Keratinocyte (primary cell): ENCODE measurements at regions not wholly inside any gene's neighbourhood (a gene's known extent, or its start where the extent isn't known, plus 50 kb on each side); places are given as distances from the start of the nearest gene placed in this dataset.

Source experiments
- DNase-seq: peaks from one replicate; pipeline ENCODE4 v3.0.0-alpha.2; 2011; ENCODE audit warnings: low read depth, missing footprints, low spot score
- FAIRE-seq: peaks from 2 replicates; lab custom pipeline; 2011; peaks lifted over from hg19 to GRCh38; lab: Jason Lieb, UNC
- H2AFZ ChIP-seq: 2 replicates; pipeline ENCODE4 v1.6.0; 2012; ENCODE audit warnings: low read length, control low read depth, inconsistent platforms; ENCODE audit not compliant: control insufficient read depth
- H3K27ac ChIP-seq: 2 replicates; pipeline ENCODE4 v1.5.1; 2011; ENCODE audit warnings: low read length; ENCODE audit not compliant: control insufficient read depth, insufficient read depth
- H3K27me3 ChIP-seq: 3 replicates; pipeline ENCODE4 v1.6.0; 2011; ENCODE audit warnings: low read length; ENCODE audit not compliant: control insufficient read depth, insufficient read depth; ENCODE audit errors: extremely low read depth
- H3K36me3 ChIP-seq, 2 experiments: 2 replicates in 1 of 2; 3 replicates in 1 of 2; pipeline ENCODE4 v1.5.1; 2011; ENCODE audit warnings: low read length in 2 of 2, mild to moderate bottlenecking in 1 of 2; ENCODE audit not compliant: control insufficient read depth in 2 of 2, insufficient read depth in 2 of 2; ENCODE audit errors: extremely low read depth in 1 of 2
- H3K4me1 ChIP-seq: 3 replicates; pipeline ENCODE4 v1.5.1; 2011; ENCODE audit warnings: low read length; ENCODE audit not compliant: control insufficient read depth, insufficient read depth; ENCODE audit errors: extremely low read depth
- H3K4me2 ChIP-seq: 3 replicates; pipeline ENCODE4 v1.6.0; 2011; ENCODE audit warnings: low read depth, low read length; ENCODE audit not compliant: control insufficient read depth, insufficient read depth; ENCODE audit errors: extremely low read depth
- H3K4me3 ChIP-seq, 3 experiments: fragments of 200-600 bp in 1 of 3; sonication (generic) in 1 of 3; 2 replicates in 2 of 3; 3 replicates in 1 of 3; pipeline ENCODE4 v1.5.1; 2011 to 2016; ENCODE audit warnings: low read length in 3 of 3, mild to moderate bottlenecking in 3 of 3, control low read depth in 2 of 3, inconsistent platforms in 1 of 3, low read depth in 1 of 3, mixed read lengths in 1 of 3, mixed run types in 1 of 3, moderate library complexity in 1 of 3; ENCODE audit not compliant: control insufficient read depth in 2 of 3, insufficient read depth in 2 of 3; ENCODE audit errors: extremely low read depth in 1 of 3
- H3K79me2 ChIP-seq: 2 replicates; pipeline ENCODE4 v1.6.0; 2012; ENCODE audit warnings: low read length; ENCODE audit not compliant: control insufficient read depth, insufficient read depth
- H3K9ac ChIP-seq: 3 replicates; pipeline ENCODE4 v1.6.0; 2011; ENCODE audit warnings: low read length; ENCODE audit not compliant: control insufficient read depth, insufficient read depth; ENCODE audit errors: extremely low read depth
- H3K9me1 ChIP-seq: 3 replicates; pipeline ENCODE4 v1.6.0; 2011; ENCODE audit warnings: low read length; ENCODE audit not compliant: control insufficient read depth, insufficient read depth; ENCODE audit errors: extremely low read depth
- H3K9me3 ChIP-seq: 2 replicates; pipeline ENCODE4 v1.5.1; 2012; ENCODE audit warnings: low read depth, low read length; ENCODE audit not compliant: control insufficient read depth
- H4K20me1 ChIP-seq: 3 replicates; pipeline ENCODE4 v1.6.0; 2011; ENCODE audit warnings: low read length; ENCODE audit not compliant: control insufficient read depth, insufficient read depth; ENCODE audit errors: extremely low read depth
- CTCF ChIP-seq, 3 experiments: IDR thresholded peaks in 1 of 3; conservative IDR thresholded peaks in 1 of 3; optimal IDR thresholded peaks in 1 of 3; 2 replicates in 2 of 3; 3 replicates in 1 of 3; pipeline versions ENCODE3 to v1.5.1; 2011; ENCODE audit warnings: low read length in 3 of 3, mild to moderate bottlenecking in 3 of 3, moderate library complexity in 2 of 3, control low read depth in 1 of 3, inconsistent platforms in 1 of 3; ENCODE audit not compliant: insufficient read depth in 2 of 3; ENCODE audit errors: extremely low read depth in 1 of 3
- EZH2 ChIP-seq: IDR thresholded peaks from one replicate; pipeline ENCODE4 v1.6.1; 2012; ENCODE audit warnings: inconsistent platforms, mild to moderate bottlenecking, low read length, moderate library complexity
- dilution Hi-C: fragments of 300-500 bp; cut with MboI; formaldehyde crosslinking; loops from one replicate; pipeline ENCODE4 v1.7.0; 2020; ENCODE audit warnings: low sequenced_read_pairs; ENCODE audit not compliant: extremely low pct_ligation_motif_present

- H3K9me1 ChIP-seq, result no peaks in the 10 kb centered on the region
Observed at GRCh38 chr6:78594668-78595066, 272.7 kb upstream of the IRAK1BP1 start.

GRCh38 chr6:78597966-78598365 lies 269.4 kb upstream of the IRAK1BP1 start:
- peak overlapping the region; percentile 11 for H3K4me2 ChIP-seq

More at GRCh38 chr6:78594668-78595066, 272.7 kb upstream of the IRAK1BP1 start:
- no peak overlapping the region for H3K9ac ChIP-seq
- no peak for TF ChIP-seq EZH2
- TF ChIP-seq CTCF (optimal IDR thresholded peaks at IDR 0.05 in 1 of 3, IDR thresholded peaks at IDR 0.05 in 1 of 3, conservative IDR thresholded peaks at IDR 0.05 in 1 of 3; ENCODE audit: extremely low read depth in 1 of 3, insufficient read depth in 2 of 3, low read length in 3 of 3), result no peak
- no peak overlapping the region for H2AFZ ChIP-seq
- no peaks in the 10 kb centered on the region for H4K20me1 ChIP-seq
- no peaks in the 10 kb centered on the region for H3K27me3 ChIP-seq
- peaks cover 4% of the 10 kb centered on the region for H3K9me3 ChIP-seq
- no peak for DNase-seq
- no peak overlapping the region for H3K4me2 ChIP-seq
- H3K27ac ChIP-seq, result no peak overlapping the region
- H3K4me1 ChIP-seq, result peaks cover 21% of the 10 kb centered on the region
- dilution Hi-C loops, result no loop called here
- no peaks in the 10 kb centered on the region for H3K36me3 ChIP-seq
- no peaks in the 10 kb centered on the region for H3K79me2 ChIP-seq
- no peak for FAIRE-seq
- no peak overlapping the region for H3K4me3 ChIP-seq

More at GRCh38 chr6:78597966-78598365, 269.4 kb upstream of the IRAK1BP1 start:
- peaks cover 26% of the 10 kb centered on the region for H3K4me1 ChIP-seq
- H3K9ac ChIP-seq, result no peak overlapping the region
- H3K36me3 ChIP-seq, result no peaks in the 10 kb centered on the region
- peak overlapping the region; percentile 69 for H2AFZ ChIP-seq
- DNase-seq (no peak), FAIRE-seq (peak; percentile 17)
- dilution Hi-C loops, result no loop called here
- peak overlapping the region; percentile 50 for H3K27ac ChIP-seq
- H3K27me3 ChIP-seq, result no peaks in the 10 kb centered on the region
- H3K79me2 ChIP-seq, result no peaks in the 10 kb centered on the region
- H3K4me3 ChIP-seq, result no peak overlapping the region
- TF ChIP-seq EZH2 (no peak), CTCF (optimal IDR thresholded peaks at IDR 0.05 in 1 of 3, IDR thresholded peaks at IDR 0.05 in 1 of 3, conservative IDR thresholded peaks at IDR 0.05 in 1 of 3; ENCODE audit: extremely low read depth in 1 of 3, insufficient read depth in 2 of 3, low read length in 3 of 3) (no peak)
- no peaks in the 10 kb centered on the region for H3K9me1 ChIP-seq
- H4K20me1 ChIP-seq, result no peaks in the 10 kb centered on the region
- H3K9me3 ChIP-seq, result peaks cover 4% of the 10 kb centered on the region
